GM19023 (cell line): ENCODE measurements at regions not wholly inside any gene's neighbourhood (a gene's known extent, or its start where the extent isn't known, plus 50 kb on each side); places are given as distances from the start of the nearest gene placed in this dataset.

Experiments
- ATAC-seq: cut with Tn5 transposase; IDR thresholded peaks from one replicate; pipeline ENCODE4 v1.9.1; 2021; ENCODE audit warnings: mild to moderate bottlenecking, moderate library complexity; ENCODE audit not compliant: unreplicated experiment

- no peak for ATAC-seq
Observed at GRCh38 chr5:143511736-143512135, 108.2 kb upstream of the NR3C1 start.

GRCh38 chr5:143509758-143510221 lies 106.3 kb upstream of the NR3C1 start:
- ATAC-seq = peak; percentile 90

DNA sequence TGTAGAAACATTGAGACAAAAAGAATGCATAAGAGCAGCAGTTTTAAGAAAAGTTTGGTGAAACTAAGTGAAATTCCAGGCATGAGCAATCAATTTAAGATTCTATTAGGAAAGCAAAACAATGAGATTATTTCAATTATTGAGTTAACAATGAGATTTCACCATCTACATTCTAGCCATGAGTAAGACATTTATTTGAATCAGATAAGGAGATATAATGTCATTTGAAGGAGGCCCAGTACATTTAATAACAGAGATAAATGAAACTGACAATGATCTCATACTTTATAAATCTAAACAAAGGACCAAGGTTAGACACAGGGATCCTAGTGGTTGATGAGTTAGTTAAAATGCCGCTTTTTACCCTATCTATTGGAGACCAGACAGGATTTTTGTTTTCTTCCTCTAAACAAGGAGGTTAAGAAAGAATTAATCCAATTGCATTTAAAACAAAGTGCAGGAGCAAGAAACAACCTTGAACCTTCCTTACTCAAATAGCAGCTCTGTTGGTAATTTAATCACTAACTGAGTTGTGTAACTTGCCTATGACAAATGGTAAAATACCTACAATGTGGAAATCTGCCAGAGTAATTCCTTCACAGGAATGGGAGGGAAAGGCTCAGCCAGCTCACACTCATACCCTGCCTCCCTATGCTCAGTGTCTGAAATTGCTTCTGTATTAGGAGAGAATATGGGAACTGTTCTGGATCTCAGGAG lies 103.5 kb upstream of the NR3C1 start:
- no peak for ATAC-seq

DNA sequence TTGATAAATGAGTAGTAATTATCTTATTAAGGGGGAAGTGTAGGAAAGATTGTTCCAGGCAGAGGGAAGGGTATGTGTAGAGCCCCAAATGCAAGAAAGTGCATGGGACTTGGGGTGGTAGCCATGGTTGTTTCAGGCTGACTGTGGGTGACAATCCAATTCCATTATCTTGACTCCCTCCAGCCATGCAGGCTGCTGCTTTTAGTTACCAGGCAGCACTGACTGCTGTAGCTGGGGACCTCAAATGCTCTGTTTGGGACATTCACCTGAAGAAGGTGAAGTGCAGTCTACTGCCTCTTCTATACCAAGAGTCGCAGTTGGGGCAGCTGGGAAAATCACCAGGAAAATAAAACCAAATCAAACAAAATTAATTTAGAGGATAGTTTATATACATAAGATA lies 102.4 kb upstream of the NR3C1 start:
- ATAC-seq = no peak

DNA sequence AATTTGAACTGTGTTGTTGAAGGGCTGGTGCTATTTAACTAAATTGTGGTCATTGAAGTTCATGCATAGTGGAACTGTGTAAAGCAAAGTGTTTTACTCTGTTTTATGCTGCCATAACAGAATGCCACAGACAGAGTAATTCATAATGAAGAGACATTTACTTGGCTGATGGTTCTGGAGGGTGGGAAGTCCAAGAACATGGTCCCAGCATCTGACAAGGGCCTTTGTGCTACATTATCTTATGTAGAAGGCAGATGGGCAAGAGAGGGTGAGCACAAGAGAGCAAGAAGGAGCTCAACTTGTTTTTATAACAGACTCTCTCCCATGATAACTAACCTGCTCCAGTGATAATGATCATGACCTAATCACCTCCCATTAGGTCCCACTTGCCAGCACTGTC lies 101.9 kb upstream of the NR3C1 start:
- no peak for ATAC-seq

GRCh38 chr5:143501310-143502044 lies 98.0 kb upstream of the NR3C1 start:
- no peak for ATAC-seq

- ATAC-seq = no peak
Observed at GRCh38 chr5:143499480-143500114, 96.1 kb upstream of the NR3C1 start.

GRCh38 chr5:143498821-143499220 lies 95.3 kb upstream of the NR3C1 start:
- ATAC-seq = no peak

DNA sequence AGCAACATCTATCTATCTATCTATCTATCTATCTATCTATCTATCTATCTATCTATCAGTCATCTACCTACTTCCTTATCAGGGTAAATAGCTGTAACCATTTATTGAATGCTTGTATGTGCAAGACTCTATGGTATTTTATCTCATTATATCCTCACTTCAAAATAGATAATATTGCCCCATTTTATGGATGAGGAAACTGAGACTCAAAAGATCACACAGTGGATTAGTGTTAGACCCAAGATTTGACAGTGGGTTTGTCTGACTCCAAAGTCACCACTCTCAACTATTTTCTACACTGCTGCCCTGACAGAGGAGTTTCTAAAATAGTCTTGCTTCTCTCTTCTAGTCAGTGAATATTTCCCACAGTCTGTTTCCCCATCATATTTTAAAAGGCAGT lies 94.3 kb upstream of the NR3C1 start:
- ATAC-seq = no peak

- ATAC-seq = no peak
Observed at GRCh38 chr5:143496943-143497342, 93.5 kb upstream of the NR3C1 start.

DNA sequence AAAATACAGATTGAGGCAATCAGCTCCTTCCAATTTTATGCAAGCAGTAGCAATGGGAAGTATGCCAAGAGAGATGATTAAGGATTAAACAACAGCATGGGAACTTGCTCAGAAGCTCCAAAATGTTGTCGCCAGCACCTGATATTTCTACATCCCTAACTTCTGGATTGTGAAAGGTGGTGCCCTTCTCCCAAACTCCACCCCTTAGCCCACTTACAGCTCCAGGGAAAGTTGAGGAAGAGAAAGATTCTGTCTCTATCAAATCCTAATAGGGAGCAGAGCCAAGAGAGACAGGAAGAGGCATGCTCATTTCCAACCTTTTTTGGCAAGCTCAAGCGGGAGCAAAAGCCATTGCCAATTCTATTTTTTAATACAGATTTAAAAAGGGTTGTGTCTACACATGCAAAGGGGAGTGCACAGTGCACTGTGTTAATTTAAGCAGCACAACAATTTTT lies 92.4 kb upstream of the NR3C1 start:
- no peak for ATAC-seq

DNA sequence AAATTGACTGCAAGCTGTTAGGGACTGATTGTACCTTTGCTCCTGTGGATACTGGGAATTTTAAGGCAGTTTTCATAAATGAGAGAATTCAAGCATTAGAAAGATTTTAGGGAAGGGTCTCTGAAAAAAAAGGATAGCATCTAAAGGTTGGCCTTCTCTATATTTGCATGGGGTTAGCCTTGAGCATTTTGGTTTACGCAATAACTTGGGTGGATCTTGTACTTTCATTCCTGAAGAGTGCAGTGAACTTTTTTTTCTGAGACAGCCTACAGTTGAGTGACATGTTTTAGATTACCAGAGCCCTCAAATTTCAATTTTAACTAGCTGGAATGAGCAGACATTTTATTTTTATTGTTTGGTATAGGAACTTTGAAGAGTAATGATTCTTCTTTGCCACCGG lies 91.6 kb upstream of the NR3C1 start:
- no peak for ATAC-seq

- no peak for ATAC-seq
Observed at GRCh38 chr5:143494595-143494994, 91.1 kb upstream of the NR3C1 start.

GRCh38 chr5:143494162-143494561 lies 90.7 kb upstream of the NR3C1 start:
- ATAC-seq = no peak

DNA sequence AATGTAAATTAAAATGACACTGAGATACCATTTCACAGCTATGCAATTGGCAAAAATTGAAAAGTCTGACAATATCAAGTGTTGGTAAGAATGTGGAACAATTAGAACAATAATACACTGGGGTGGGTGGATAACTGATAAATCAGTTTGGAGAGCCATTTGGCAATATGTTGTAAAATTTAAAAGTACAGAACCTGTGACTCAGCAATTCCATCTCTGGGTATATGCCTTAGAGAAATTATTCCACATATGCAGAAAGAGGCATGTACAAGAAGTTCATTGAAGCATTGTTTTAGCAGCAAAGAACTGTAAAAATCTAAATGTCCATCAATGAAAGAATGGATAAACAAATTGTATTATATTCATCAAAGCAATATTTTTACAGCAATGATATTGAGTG lies 89.3 kb upstream of the NR3C1 start:
- no peak for ATAC-seq

DNA sequence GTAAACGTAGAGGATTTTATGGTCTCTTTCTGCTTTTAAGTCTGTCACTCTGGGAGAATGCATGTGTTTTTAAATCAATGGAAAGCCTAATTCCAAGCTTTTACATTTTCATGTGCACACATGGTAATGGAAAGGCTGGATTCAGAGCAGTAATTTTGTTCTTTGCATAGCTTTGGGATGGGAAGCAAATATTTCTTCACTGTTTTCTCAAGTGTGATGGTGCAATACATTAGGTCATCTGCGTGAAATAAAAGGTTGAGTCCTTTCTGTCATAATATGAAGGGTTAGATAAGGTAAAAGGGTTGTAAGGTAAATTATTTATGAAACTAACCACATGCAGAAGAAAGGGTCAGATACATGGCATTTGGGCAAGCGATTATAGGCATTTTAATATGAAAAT lies 88.2 kb upstream of the NR3C1 start:
- ATAC-seq = no peak

DNA sequence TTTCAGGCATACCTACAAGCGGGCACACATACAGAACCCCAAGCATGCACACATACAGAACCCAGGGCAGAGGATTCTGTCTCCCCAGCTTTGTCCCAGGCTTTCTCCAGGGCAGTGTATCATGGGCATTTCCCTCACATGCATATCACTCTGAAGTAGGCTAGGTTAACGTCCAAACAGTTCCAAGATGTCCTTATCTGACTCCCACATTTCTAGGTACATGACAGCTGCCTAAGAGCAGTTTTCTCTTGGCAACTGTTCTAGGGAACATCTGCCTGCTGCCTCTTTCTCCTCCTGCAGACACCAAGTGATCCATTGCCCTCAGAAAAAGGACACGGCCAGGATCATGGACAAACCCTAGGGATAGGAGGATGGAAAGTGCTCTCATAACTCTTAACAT lies 84.9 kb upstream of the NR3C1 start:
- ATAC-seq = no peak

GRCh38 chr5:143484601-143485000 lies 81.1 kb upstream of the NR3C1 start:
- ATAC-seq = no peak

DNA sequence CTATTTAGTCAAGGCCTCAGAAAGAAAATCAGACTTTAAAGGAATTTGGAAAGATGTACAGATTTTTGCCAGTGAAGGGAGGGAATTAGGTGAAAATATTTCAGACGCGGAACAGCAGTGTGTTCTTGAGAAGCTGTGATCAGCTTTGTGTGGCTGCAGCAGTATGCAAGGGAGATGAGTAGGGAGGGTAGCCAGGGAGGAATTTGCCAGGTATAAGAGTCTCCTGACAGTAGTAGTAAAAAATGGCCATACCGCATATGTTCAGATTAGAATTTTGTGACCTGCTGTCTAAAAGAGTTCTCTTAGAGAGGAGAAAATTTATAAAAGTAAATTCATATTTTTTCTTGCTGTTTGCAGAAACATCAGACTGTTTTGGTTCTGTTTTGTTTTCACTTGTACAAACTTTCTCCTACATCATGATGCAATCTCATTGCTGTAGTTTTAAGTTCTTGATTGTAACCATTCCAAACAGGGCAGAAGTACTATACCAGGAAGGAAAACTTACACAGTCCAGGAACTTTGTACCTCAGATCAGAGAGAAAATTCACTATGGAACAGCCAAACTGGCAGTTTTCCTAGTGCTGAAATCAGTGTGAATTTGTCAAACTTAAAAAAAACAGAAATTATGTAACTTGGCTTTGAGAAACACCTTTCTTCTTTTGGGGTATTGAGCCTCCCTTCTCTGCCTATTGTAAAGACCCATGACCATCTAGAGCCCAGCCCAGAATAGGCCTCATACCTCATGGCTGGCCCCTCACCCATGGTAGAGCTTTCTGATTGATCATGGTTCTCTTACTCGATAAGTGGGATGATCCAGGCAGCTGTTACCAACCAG lies 78.4 kb upstream of the NR3C1 start:
- ATAC-seq = no peak

DNA sequence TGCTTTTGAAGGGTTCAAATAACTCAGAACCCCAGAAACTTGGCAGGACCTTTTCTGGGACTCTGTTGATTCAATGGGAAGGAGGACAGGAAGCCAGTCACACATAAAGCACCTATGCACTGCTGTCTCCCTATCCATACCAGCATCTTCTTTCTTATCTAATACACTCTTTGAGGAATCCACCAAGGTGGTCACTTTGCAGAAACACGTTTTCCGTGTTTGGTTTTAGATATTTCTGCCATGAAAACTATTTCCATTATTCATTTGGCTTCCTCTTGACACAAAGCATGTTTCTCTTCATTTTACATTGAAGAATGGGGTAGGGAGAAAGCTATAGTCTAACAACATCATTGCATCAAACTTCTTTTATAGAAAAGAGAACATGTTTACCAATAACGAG lies 76.5 kb upstream of the NR3C1 start:
- ATAC-seq = no peak

DNA sequence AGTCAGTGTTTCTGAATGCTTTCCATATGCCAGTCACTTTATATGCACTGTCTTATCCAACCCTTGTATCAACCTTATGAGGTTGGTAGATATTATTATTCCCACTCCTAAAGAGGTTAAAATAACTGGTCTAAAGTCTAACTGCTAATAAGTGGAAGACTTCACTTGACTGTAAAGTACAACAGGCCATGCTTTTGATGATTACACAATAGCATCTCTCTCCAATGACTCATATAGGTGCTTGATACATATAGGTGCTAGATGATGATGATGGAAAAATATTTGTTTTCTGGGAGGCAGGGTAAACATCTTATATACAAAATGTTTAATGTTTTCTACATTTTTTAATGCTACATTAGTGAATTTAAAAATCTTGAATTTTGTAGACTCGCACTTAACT lies 75.9 kb upstream of the NR3C1 start:
- ATAC-seq = no peak
